Stimulated activated CD8-positive, alpha-beta memory T cell treated with anti-CD3 and anti-CD28 coated beads, Interleukin-12 subunit alpha, Interleukin-12 subunit beta, amount 100 ng/mL, for 1 hour (primary cell): ENCODE measurements at regions not wholly inside any gene's neighbourhood (a gene's known extent, or its start where the extent isn't known, plus 50 kb on each side); places are given as distances from the start of the nearest gene placed in this dataset.

ENCODE experiments used
- DNase-seq: peaks from one replicate; pipeline ENCODE4 v3.0.0-alpha.2; 2020; ENCODE audit warnings: low read depth

- DNase-seq = no peak
Observed at GRCh38 chr18:77761332-77761731, 511.7 kb downstream of the GALR1 start.

GRCh38 chr18:77762014-77762413 lies 512.4 kb downstream of the GALR1 start:
- DNase-seq = no peak

GRCh38 chr18:77762642-77763041 lies 513.0 kb downstream of the GALR1 start:
- DNase-seq = no peak

- no peak for DNase-seq
Observed at GRCh38 chr18:77763530-77764145, 514.0 kb downstream of the GALR1 start.

DNA sequence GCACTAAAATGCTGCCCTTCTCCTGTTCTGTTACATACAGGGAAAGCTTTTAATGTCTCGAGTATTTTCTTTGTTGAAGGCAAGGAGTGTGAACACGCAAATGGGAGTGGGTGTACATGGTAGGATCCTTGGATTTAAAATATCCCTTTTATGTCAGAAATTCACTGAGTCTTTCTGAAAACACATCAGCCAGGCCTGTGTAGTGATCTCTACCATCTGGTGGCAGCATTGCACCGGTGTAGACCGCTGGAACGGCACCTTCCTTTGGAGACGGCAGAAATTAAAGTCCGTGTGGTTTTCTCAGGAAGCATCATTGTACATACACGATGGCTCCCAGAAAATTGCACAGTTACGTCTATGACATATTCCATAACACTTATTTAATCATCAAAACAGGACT lies 515.8 kb downstream of the GALR1 start:
- DNase-seq = no peak

GRCh38 chr18:77766421-77766820 lies 516.8 kb downstream of the GALR1 start:
- DNase-seq = no peak

DNA sequence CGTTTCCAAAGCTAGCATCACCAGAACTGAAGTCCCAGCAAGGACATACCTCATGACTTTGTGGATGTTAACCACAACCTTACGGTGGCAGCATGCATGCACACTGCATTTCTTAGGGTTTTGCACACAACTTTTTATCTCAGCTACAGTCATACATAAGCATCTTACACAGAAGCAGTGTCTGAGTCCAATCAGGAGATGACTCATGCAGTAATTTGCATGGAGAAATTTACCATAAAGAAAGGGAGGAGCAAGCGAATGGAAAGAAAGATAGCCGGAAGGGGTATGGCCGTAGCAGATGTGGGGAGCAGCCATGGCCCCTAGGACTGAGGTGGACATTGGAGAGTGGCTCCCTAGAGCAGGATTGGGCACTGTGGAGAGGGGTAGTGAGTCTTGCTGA lies 522.5 kb downstream of the GALR1 start:
- DNase-seq = no peak

- DNase-seq = no peak
Observed at GRCh38 chr18:77776104-77776503, 526.5 kb downstream of the GALR1 start.

DNA sequence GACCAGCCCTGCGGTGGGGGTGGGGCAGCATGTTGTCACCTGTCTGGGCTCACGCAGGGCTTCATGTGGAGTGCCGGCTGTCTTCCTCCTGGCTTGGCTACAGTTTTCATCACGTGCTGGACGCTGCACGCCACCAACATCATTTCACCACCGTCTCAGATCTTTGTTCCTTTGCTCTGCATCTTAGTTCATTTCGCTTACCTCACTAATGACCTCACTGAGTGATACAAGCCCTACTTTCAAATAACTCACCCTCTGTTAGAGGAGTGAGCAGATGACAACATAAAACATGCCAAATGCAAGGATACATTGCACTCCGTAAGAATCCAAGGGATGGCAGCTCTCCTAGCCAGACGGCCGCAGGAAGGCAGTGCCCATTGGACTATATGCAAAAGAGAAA lies 527.5 kb downstream of the GALR1 start:
- DNase-seq = no peak

DNA sequence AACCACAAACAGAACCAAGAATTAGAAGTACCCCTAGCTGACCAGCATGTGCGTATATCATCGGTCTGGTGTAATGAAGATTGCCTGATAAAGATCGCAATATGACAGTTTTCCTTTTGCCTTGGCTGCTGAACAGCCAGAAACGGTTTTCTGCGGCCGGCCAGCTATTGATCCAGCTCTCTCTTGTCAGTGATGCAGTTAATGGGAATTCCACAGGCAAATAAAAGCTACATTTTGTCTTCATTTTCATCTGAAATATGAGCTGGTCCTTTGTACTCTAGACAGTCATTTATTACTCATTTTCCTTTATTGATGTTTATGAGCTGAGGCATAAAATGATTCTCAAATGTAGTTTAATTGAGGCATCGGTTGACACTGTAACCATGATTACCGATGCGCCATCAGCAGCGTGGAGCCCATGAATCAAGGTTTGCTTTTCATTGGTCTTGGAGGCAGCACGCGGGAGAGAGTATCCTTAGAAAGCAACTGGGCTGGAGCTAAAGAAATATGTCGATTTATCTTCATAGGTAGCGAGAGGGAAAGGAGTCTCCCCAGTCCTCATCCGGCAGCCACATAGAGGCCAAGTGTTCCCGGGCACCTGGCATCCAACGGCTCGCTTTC lies 535.2 kb downstream of the GALR1 start:
- DNase-seq = no peak

DNA sequence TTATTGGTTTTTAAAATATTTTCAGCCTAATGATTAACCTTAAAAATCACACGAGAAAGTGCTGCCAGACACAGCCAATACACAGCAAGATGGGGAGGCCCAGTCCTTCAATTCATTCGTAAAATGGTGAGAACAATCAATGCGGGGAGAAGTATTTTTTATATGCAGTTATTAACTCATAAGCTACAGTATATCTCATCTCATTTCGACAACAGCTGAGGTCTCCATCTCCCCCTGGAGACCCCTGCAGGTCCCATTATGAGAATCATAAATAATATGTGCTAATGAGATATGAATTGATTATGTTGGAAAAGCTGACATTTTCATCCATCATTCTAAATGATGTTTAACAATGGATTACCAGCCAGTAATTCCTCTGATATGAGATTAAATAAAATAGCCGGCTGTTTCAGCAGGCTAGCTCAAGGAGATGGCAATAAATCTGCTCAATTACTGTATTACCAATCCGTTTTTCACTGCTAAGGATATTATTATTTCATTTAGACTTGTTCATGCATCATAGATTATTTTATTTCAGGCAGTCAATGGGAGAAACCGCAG lies 535.8 kb downstream of the GALR1 start:
- no peak for DNase-seq

GRCh38 chr18:77803024-77803423 lies 553.4 kb downstream of the GALR1 start:
- DNase-seq = no peak

GRCh38 chr18:77804382-77804781 lies 554.7 kb downstream of the GALR1 start:
- no peak for DNase-seq

GRCh38 chr18:77807650-77808049 lies 558.0 kb downstream of the GALR1 start:
- no peak for DNase-seq

GRCh38 chr18:77811503-77811902 lies 561.9 kb downstream of the GALR1 start:
- DNase-seq = no peak

GRCh38 chr18:77815666-77816338 lies 566.2 kb downstream of the GALR1 start:
- DNase-seq = no peak

- no peak for DNase-seq
Observed at GRCh38 chr18:77818328-77818727, 568.7 kb downstream of the GALR1 start.

DNA sequence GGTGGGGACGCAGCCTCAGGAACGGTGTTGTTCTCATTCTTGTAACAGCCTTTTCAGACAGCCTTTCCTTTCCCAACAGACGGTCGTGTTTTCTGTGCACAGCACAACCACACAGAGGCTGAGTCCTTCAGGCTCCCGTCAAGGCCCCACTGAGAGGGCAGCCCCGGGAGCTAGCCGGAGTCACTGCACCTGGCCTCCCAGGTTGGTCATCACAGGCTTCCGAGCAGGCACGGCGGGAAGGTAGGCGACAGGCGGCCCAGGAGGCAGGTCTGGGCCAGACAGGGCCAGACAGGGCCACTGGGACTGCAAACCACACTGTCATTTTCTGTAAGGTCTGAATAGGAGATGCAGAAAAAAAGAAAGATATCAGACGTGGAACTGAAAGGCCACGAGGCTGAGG lies 570.8 kb downstream of the GALR1 start:
- no peak for DNase-seq

DNA sequence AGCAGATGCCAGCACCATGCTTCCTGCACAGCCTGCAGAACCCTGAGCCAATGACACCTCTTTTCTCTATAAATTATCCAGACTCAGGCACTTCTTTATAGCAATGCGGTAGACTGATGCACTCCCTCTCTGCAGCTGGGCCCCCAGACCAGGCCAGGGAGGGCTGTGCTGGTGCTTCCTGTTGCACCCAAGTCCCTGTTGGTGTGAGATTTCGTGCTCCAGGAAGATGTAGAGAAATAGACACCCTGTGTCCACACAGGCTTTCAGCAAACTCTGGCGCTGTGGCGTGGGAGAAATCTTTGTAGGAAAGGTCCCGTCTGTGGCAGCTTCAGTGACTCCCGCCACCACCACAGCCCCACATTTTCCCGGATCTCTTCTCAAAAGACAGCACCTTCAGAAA lies 572.2 kb downstream of the GALR1 start:
- no peak for DNase-seq

GRCh38 chr18:77822632-77823031 lies 573.0 kb downstream of the GALR1 start:
- DNase-seq = no peak

GRCh38 chr18:77833807-77834206 lies 584.2 kb downstream of the GALR1 start:
- DNase-seq = no peak

- DNase-seq = no peak
Observed at GRCh38 chr18:77851802-77852201, 602.2 kb downstream of the GALR1 start.

- DNase-seq = no peak
Observed at GRCh38 chr18:77853859-77854258, 604.2 kb downstream of the GALR1 start.
